ACC112 (cell line): ENCODE measurements at regions not wholly inside any gene's neighbourhood (a gene's known extent, or its start where the extent isn't known, plus 50 kb on each side); places are given as distances from the start of the nearest gene placed in this dataset.

Experiments used
- H2AFZ ChIP-seq: fragments of 200-600 bp; sonication (generic); one replicate; pipeline ENCODE4 v1.6.0; 2017; ENCODE audit warnings: antibody characterized with exemption, low read length; ENCODE audit not compliant: unreplicated experiment
- H3K27ac ChIP-seq: fragments of 200-600 bp; sonication (generic); 2 replicates; pipeline ENCODE4 v1.5.1; 2014; ENCODE audit warnings: low read depth, mild to moderate bottlenecking, antibody characterized with exemption, low read length, moderate library complexity
- H3K27me3 ChIP-seq: fragments of 200-600 bp; sonication (generic); 2 replicates; pipeline ENCODE4 v1.6.1; 2014; ENCODE audit warnings: mild to moderate bottlenecking, antibody characterized with exemption, low read length, moderate library complexity, mixed read lengths; ENCODE audit not compliant: insufficient read depth
- H3K36me3 ChIP-seq: fragments of 200-600 bp; sonication (generic); 2 replicates; pipeline ENCODE4 v1.6.1; 2016; ENCODE audit warnings: mild to moderate bottlenecking, antibody characterized with exemption, low read length, moderate library complexity, mixed read lengths; ENCODE audit not compliant: insufficient read depth
- H3K4me1 ChIP-seq: fragments of 200-600 bp; sonication (generic); one replicate; pipeline ENCODE4 v1.6.1; 2016; ENCODE audit warnings: low read length, mixed read lengths; ENCODE audit not compliant: insufficient read depth, unreplicated experiment, control insufficient read depth
- H3K4me3 ChIP-seq: fragments of 200-600 bp; sonication (generic); 2 replicates; pipeline ENCODE4 v1.5.1; 2014; ENCODE audit warnings: mild to moderate bottlenecking, low read depth, low read length
- H3K79me2 ChIP-seq: fragments of 200-600 bp; sonication (generic); one replicate; pipeline ENCODE4 v1.6.0; 2016; ENCODE audit warnings: low read length; ENCODE audit not compliant: control insufficient read depth, unreplicated experiment, insufficient read depth

- Histone ChIP-seq H3K4me1 (no peaks in the 10 kb centered on the region), H3K4me3 (no peak overlapping the region), H2AFZ (no peak overlapping the region), H3K27me3 (no peaks in the 10 kb centered on the region), H3K36me3 (no peaks in the 10 kb centered on the region), H3K27ac (no peak overlapping the region), H3K79me2 (no peaks in the 10 kb centered on the region)
Observed at GRCh38 chr11:134489728-134490127, 77.7 kb upstream of the B3GAT1 start.

GRCh38 chr11:134488913-134489312 lies 76.9 kb upstream of the B3GAT1 start:
- Histone ChIP-seq H3K36me3 (no peaks in the 10 kb centered on the region), H3K4me1 (no peaks in the 10 kb centered on the region), H3K27me3 (no peaks in the 10 kb centered on the region), H3K4me3 (no peak overlapping the region), H3K27ac (no peak overlapping the region), H3K79me2 (no peaks in the 10 kb centered on the region), H2AFZ (no peak overlapping the region)

DNA sequence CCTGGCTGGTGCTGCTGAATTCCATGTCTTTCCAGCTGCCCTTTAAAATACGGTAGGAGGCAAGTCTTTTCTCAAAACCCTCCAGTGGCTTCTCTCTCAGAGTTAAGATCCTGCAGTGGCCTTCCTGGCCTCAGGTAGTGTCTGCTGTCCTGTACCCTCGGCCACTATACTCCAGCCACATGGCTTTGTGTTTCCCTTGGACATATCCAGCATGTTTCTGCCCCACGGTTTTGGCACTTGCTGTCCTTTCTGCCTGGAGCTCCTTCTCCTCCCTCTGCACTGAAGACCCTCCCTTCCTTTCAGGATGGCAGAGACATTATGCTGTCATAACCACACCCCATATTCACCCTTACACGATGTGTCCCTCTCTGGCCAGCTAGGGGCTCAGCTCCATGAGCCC lies 76.5 kb upstream of the B3GAT1 start:
- H3K27me3 ChIP-seq, result no peaks in the 10 kb centered on the region
- no peak overlapping the region for H3K4me3 ChIP-seq
- H2AFZ ChIP-seq, result no peak overlapping the region
- no peaks in the 10 kb centered on the region for H3K4me1 ChIP-seq
- H3K27ac ChIP-seq, result no peak overlapping the region
- H3K79me2 ChIP-seq, result no peaks in the 10 kb centered on the region
- no peaks in the 10 kb centered on the region for H3K36me3 ChIP-seq

- Histone ChIP-seq H3K4me1 (no peaks in the 10 kb centered on the region), H3K27me3 (no peaks in the 10 kb centered on the region), H3K27ac (no peak overlapping the region), H3K4me3 (no peak overlapping the region), H3K36me3 (no peaks in the 10 kb centered on the region), H2AFZ (no peak overlapping the region), H3K79me2 (no peaks in the 10 kb centered on the region)
Observed at GRCh38 chr11:134487696-134488095, 75.7 kb upstream of the B3GAT1 start.

- Histone ChIP-seq H3K27ac (no peak overlapping the region), H3K27me3 (no peaks in the 10 kb centered on the region), H3K36me3 (no peaks in the 10 kb centered on the region), H2AFZ (no peak overlapping the region), H3K4me1 (no peaks in the 10 kb centered on the region), H3K4me3 (no peak overlapping the region), H3K79me2 (no peaks in the 10 kb centered on the region)
Observed at GRCh38 chr11:134486704-134487103, 74.7 kb upstream of the B3GAT1 start.

- Histone ChIP-seq H2AFZ (no peak overlapping the region), H3K27ac (no peak overlapping the region), H3K27me3 (no peaks in the 10 kb centered on the region), H3K79me2 (no peaks in the 10 kb centered on the region), H3K36me3 (no peaks in the 10 kb centered on the region), H3K4me1 (no peaks in the 10 kb centered on the region), H3K4me3 (no peak overlapping the region)
Observed at GRCh38 chr11:134486106-134486505, 74.1 kb upstream of the B3GAT1 start.

DNA sequence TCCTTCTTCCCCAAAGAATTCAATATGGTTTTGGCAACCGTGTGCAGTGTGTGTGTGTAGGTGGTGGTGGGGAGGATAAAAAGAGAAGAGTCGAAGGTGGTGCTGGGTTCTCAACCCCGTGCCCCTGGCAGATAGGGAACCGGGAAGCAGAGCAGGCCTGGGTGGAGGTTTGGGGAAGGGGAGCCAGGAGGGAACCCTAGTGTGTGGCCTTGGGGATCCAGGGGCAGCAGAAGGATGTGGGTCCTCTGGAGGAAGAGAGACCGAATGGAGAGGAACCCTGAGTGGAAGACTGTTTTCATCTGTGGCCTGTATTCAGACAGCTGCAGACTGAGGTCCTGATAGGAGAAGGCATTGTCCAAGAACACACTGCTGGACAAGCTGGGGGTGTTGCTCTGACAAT lies 73.3 kb upstream of the B3GAT1 start:
- Histone ChIP-seq H3K36me3 (no peaks in the 10 kb centered on the region), H3K4me3 (no peak overlapping the region), H3K4me1 (no peaks in the 10 kb centered on the region), H3K27me3 (no peaks in the 10 kb centered on the region), H3K27ac (no peak overlapping the region), H3K79me2 (no peaks in the 10 kb centered on the region), H2AFZ (no peak overlapping the region)

GRCh38 chr11:134483857-134484256 lies 71.8 kb upstream of the B3GAT1 start:
- Histone ChIP-seq H3K4me3 (no peak overlapping the region), H2AFZ (no peak overlapping the region), H3K27me3 (no peaks in the 10 kb centered on the region), H3K79me2 (no peaks in the 10 kb centered on the region), H3K4me1 (no peaks in the 10 kb centered on the region), H3K36me3 (no peaks in the 10 kb centered on the region), H3K27ac (no peak overlapping the region)

- Histone ChIP-seq H3K4me3 (no peak overlapping the region), H2AFZ (no peak overlapping the region), H3K36me3 (no peaks in the 10 kb centered on the region), H3K4me1 (no peaks in the 10 kb centered on the region), H3K27me3 (no peaks in the 10 kb centered on the region), H3K27ac (no peak overlapping the region), H3K79me2 (no peaks in the 10 kb centered on the region)
Observed at GRCh38 chr11:134483291-134483690, 71.2 kb upstream of the B3GAT1 start.

DNA sequence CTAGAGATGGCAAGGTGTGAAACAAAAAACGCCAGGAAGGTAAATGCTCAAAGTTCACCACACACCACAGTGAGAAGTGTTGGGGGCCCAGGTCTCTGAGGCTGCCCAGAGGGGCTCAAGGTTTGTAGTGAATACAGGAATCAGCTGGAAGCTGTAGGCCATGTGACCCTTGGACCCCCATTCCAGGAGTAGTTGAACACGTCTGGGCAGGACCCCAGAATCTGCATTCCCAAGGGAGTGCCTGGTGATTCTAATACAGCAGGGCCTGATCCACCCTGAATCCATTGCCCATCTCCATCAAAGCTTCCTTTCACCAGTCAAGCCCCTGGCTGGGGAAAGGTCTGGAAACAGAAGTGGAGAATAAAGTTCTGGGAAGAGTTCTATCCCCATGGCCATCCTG lies 70.8 kb upstream of the B3GAT1 start:
- H3K27me3 ChIP-seq, result no peaks in the 10 kb centered on the region
- H3K27ac ChIP-seq, result no peak overlapping the region
- no peaks in the 10 kb centered on the region for H3K36me3 ChIP-seq
- no peaks in the 10 kb centered on the region for H3K79me2 ChIP-seq
- H3K4me1 ChIP-seq, result no peaks in the 10 kb centered on the region
- no peak overlapping the region for H2AFZ ChIP-seq
- H3K4me3 ChIP-seq, result no peak overlapping the region

DNA sequence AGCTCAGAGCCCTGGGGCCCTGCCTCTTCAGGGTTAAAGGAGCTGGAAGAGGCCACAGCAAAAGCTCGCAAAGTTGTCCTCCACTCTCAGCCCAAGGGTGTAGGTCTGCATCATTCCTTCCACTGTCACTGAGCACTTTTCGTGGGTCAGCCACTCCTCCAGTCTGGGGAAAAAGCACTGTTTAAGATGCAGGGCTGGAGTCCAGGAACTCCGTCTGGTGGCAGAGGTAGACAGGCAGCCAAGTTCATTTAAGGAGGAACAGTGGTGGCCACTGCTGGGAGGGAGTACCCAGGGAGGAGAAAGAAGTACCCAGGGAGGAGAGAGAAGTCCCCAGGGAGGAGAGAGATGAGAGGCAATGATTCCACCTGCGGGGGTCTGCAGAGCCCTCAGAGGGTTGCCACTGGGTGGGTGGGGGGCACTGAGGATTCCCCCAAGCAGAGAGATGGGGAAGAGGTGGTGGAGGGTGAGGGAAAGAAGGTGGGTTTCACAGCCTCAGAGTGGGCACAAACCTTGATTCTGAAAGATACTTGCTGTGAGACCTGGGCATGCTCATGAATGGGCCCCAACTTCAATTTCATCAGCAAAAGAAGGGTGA lies 70.0 kb upstream of the B3GAT1 start:
- Histone ChIP-seq H3K36me3 (no peaks in the 10 kb centered on the region), H3K27ac (no peak overlapping the region), H3K4me3 (no peak overlapping the region), H3K79me2 (no peaks in the 10 kb centered on the region), H3K4me1 (no peaks in the 10 kb centered on the region), H3K27me3 (no peaks in the 10 kb centered on the region), H2AFZ (no peak overlapping the region)
